Activated CD8-positive, alpha-beta T cell treated with anti-CD3 and anti-CD28 coated beads for 36 hours (primary cell): ENCODE measurements at regions not wholly inside any gene's neighbourhood (a gene's known extent, or its start where the extent isn't known, plus 50 kb on each side); places are given as distances from the start of the nearest gene placed in this dataset.

Experiments used
- ATAC-seq: fragments of 200-7000 bp; cut with Tn5 transposase; one replicate; pipeline ENCODE4 v1.10.0; 2021; ENCODE audit warnings: mild to moderate bottlenecking, moderate library complexity
- CTCF ChIA-PET: fragments of 350-600 bp; sonication (Branson Sonifier 250); formaldehyde crosslinking; loops from one replicate; lab custom pipeline; 2021; ENCODE audit warnings: antibody characterized with exemption; lab: Charles Lee
- POLR2A ChIA-PET: fragments of 350-600 bp; sonication (Branson Sonifier 250); formaldehyde crosslinking; loops from one replicate; lab custom pipeline; 2021; ENCODE audit warnings: antibody characterized with exemption; lab: Charles Lee
- DNase-seq: peaks from one replicate; pipeline ENCODE4 v3.0.0-alpha.2; 2020
- H3K27ac Mint-ChIP-seq: one replicate; pipeline ENCODE4 v1.8.0; 2021; ENCODE audit warnings: mild to moderate bottlenecking, mixed read lengths
- H3K27me3 Mint-ChIP-seq: one replicate; pipeline ENCODE4 v1.8.0; 2021; ENCODE audit warnings: mixed read lengths
- H3K36me3 Mint-ChIP-seq: one replicate; pipeline ENCODE4 v1.8.0; 2021; ENCODE audit warnings: low read depth, mixed read lengths
- H3K4me1 Mint-ChIP-seq: one replicate; pipeline ENCODE4 v1.8.0; 2021; ENCODE audit warnings: low read depth, mixed read lengths
- H3K4me3 Mint-ChIP-seq: one replicate; pipeline ENCODE4 v1.8.0; 2021; ENCODE audit warnings: mild to moderate bottlenecking, moderate library complexity, mixed read lengths
- H3K9me3 Mint-ChIP-seq: one replicate; pipeline ENCODE4 v1.8.0; 2021; ENCODE audit warnings: mixed read lengths
- intact Hi-C: fragments of 100-400 bp; cut with micrococcal nuclease; formaldehyde crosslinking; loops from one replicate; pipeline ENCODE4 v1.10.0; 2022
- TF ChIP-seq, protein P1 (sequence below): fragments of 200-600 bp; IDR thresholded peaks from one replicate; pipeline ENCODE4 v1.8.0; 2022; ENCODE audit warnings: antibody characterized with exemption, mild to moderate bottlenecking

- ATAC-seq (no peak), DNase-seq (peak; percentile 28)
- ChIA-PET CTCF (interaction anchor here (0.9 kb wide), 1 partner anchor 514 kb away, joined by 3 read pairs; no protein-coding TSS in a partner anchor), POLR2A (interaction anchor here (1.2 kb wide), 1 partner anchor 13 kb away, joined by 3 read pairs; no protein-coding TSS in a partner anchor)
- Mint-ChIP-seq H3K4me1 (peaks cover 31% of the 10 kb centered on the region), H3K27me3 (no peaks in the 10 kb centered on the region), H3K27ac (no peak overlapping the region), H3K4me3 (no peak overlapping the region), H3K9me3 (no peaks in the 10 kb centered on the region), H3K36me3 (no peaks in the 10 kb centered on the region)
- intact Hi-C loops, result no loop called here
- TF ChIP-seq, protein P1, sequence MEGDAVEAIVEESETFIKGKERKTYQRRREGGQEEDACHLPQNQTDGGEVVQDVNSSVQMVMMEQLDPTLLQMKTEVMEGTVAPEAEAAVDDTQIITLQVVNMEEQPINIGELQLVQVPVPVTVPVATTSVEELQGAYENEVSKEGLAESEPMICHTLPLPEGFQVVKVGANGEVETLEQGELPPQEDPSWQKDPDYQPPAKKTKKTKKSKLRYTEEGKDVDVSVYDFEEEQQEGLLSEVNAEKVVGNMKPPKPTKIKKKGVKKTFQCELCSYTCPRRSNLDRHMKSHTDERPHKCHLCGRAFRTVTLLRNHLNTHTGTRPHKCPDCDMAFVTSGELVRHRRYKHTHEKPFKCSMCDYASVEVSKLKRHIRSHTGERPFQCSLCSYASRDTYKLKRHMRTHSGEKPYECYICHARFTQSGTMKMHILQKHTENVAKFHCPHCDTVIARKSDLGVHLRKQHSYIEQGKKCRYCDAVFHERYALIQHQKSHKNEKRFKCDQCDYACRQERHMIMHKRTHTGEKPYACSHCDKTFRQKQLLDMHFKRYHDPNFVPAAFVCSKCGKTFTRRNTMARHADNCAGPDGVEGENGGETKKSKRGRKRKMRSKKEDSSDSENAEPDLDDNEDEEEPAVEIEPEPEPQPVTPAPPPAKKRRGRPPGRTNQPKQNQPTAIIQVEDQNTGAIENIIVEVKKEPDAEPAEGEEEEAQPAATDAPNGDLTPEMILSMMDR, result no peak
Measured at GRCh38 chr13:40153516-40153915, 498.1 kb downstream of the COG6 start.

GRCh38 chr13:40155201-40155600 lies 499.7 kb downstream of the COG6 start:
- POLR2A ChIA-PET, result no interaction called here
- intact Hi-C loops, result no loop called here
- Mint-ChIP-seq H3K36me3 (no peaks in the 10 kb centered on the region), H3K9me3 (no peaks in the 10 kb centered on the region), H3K27me3 (no peaks in the 10 kb centered on the region), H3K4me1 (peaks cover 19% of the 10 kb centered on the region), H3K4me3 (no peak overlapping the region), H3K27ac (no peak overlapping the region)
- DNase-seq, result no peak
- TF ChIP-seq, protein P1, result no peak
- ATAC-seq, result no peak
- CTCF ChIA-PET, result interaction anchor here (0.8 to 1.1 kb wide), 2 partner anchors 15 to 35 kb away, joined by 3 read pairs; no protein-coding TSS in a partner anchor

DNA sequence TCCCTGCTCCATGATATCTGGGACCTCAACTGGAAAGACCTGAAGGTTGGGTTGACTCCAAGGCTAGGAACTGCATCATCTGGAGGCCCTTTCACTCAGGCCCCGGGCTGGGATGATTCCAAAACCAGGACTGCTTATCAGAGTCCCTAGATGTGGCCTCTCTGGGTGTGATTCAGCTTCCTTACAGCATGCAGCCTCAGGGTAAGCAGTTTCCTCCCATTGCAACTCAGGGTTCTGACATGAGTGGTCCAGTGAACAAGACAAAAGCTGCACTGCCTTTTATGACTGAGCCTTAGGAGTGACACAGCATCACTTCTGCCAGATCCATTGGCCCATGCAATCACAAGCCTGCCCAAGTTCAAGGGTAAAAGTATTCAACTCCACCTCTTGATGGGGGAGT lies 502.8 kb downstream of the COG6 start:
- peak; percentile 18 for DNase-seq
- ChIA-PET CTCF (no interaction called here), POLR2A (no interaction called here)
- Mint-ChIP-seq H3K4me3 (no peak overlapping the region), H3K27ac (no peak overlapping the region), H3K27me3 (no peaks in the 10 kb centered on the region), H3K9me3 (no peaks in the 10 kb centered on the region), H3K36me3 (no peaks in the 10 kb centered on the region), H3K4me1 (peaks cover 9% of the 10 kb centered on the region)
- intact Hi-C loops, result no loop called here
- ATAC-seq, result peak; percentile 85
- TF ChIP-seq, protein P1, result no peak

DNA sequence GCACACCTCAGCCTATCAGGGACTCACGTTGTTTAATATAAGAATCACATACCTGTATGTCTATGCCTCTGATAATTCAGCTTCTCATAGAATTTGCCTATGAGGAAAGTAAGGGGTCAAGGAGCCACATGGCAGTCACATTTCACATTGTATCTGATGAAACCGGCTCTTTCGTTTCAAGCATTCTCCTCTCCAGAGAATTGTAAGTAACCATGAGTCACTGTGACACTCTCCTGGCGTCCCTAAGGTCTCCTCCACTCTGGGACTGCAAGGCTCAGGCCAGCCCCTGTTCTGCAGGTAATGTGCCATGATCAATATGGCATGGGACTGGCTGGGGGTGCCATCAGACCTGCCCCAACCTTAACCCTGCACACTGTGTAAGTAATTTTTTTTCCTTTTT lies 503.3 kb downstream of the COG6 start:
- Mint-ChIP-seq H3K4me1 (peaks cover 5% of the 10 kb centered on the region), H3K27ac (no peak overlapping the region), H3K27me3 (no peaks in the 10 kb centered on the region), H3K36me3 (no peaks in the 10 kb centered on the region), H3K9me3 (no peaks in the 10 kb centered on the region), H3K4me3 (no peak overlapping the region)
- ATAC-seq (no peak), DNase-seq (no peak)
- TF ChIP-seq, protein P1, result no peak
- ChIA-PET POLR2A (no interaction called here), CTCF (no interaction called here)
- intact Hi-C loops, result no loop called here

DNA sequence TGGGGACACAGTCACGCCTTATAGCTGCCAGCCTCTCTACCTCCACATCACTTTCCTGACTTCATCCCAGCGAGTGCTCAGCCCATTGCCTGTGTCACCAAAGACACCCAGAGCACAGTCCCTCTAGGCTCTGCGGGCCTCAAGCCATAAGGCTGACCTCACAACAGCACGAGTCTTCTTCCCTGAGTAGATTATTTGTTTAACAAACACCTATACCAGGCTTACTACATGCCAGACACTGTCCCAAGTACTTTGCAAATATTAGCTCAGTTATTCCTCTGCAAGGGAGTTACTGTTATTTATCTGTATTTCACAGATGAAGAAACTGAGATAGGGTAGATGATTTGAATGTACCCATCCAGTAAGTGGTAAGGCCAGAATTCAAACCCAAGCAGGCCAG lies 504.3 kb downstream of the COG6 start:
- H3K27me3 Mint-ChIP-seq, result no peaks in the 10 kb centered on the region
- no peak for ATAC-seq
- CTCF ChIA-PET, result no interaction called here
- H3K4me3 Mint-ChIP-seq, result no peak overlapping the region
- no peaks in the 10 kb centered on the region for H3K36me3 Mint-ChIP-seq
- H3K9me3 Mint-ChIP-seq, result no peaks in the 10 kb centered on the region
- no peak overlapping the region for H3K27ac Mint-ChIP-seq
- no peak for DNase-seq
- TF ChIP-seq, protein P1, result no peak
- intact Hi-C loops, result no loop called here
- POLR2A ChIA-PET, result interaction anchor here (0.8 kb wide), 1 partner anchor 134 kb away, joined by 4 read pairs; no protein-coding TSS in a partner anchor
- peaks cover 3% of the 10 kb centered on the region for H3K4me1 Mint-ChIP-seq
